GM10248 (cell line): ENCODE measurements at regions not wholly inside any gene's neighbourhood (a gene's known extent, or its start where the extent isn't known, plus 50 kb on each side); places are given as distances from the start of the nearest gene placed in this dataset.

Source experiments
- CTCF ChIA-PET: fragments of 300-600 bp; sonication (Branson Sonifier 250); formaldehyde crosslinking; extraction: SDS; loops from one replicate; lab custom pipeline; 2021; ENCODE audit warnings: antibody characterized with exemption; lab: Yijun Ruan, JAX
- POLR2A ChIA-PET: fragments of 350-650 bp; sonication (Branson Sonifier 250); formaldehyde crosslinking; extraction: SDS; loops from one replicate; lab custom pipeline; 2020; ENCODE audit warnings: antibody characterized with exemption; lab: Yijun Ruan, JAX
- DNase-seq: peaks from one replicate; pipeline ENCODE4 v3.0.0; 2012; ENCODE audit errors: extremely low spot score
- TF ChIP-seq, protein P1 (sequence below): IDR thresholded peaks from 2 replicates; pipeline ENCODE4 v1.5.1; 2012; ENCODE audit warnings: mild to moderate bottlenecking, low read depth; ENCODE audit errors: extremely low read depth, missing control alignments, control extremely low read depth

DNA sequence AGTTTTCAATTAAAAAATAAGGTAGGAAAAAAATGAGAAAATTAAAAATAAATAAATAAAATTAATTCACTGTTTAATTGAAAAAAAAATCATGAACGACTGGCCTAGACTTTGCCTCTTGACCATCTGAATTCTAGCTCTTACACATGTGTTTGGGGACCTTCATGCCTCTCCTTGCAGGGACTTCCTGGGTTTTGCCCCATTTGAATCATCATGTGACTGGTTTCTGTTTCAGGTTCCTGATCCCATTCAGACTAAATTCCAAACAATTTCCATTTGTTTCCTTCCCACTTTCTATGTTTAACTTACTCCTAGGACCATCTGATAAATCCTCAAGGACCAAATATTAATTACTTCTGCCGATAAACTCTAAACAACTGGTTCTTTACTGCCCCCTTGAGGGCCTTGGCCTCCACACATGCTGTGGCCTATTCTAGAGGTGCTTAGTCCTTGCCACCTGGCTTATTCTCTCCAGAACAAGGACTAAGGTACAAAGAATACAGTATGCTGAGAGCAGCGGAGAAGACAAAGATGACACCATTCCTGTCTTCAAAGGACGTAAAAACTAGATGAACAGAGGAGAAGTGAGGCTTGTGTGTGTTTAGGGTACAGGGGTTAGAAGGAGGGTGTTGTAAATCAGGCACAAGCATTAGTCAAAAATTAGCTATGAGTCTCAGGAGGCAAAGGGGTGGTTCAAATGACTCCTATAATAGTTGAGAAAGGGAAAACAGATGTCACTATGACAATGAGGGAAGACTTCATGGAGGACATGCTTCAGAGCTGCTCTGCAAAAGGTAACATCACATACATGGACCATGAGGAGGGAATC lies 125.8 kb upstream of the AVPR1A start:
- POLR2A ChIA-PET = no interaction called here
- DNase-seq = peak; percentile 7
- TF ChIP-seq, protein P1, sequence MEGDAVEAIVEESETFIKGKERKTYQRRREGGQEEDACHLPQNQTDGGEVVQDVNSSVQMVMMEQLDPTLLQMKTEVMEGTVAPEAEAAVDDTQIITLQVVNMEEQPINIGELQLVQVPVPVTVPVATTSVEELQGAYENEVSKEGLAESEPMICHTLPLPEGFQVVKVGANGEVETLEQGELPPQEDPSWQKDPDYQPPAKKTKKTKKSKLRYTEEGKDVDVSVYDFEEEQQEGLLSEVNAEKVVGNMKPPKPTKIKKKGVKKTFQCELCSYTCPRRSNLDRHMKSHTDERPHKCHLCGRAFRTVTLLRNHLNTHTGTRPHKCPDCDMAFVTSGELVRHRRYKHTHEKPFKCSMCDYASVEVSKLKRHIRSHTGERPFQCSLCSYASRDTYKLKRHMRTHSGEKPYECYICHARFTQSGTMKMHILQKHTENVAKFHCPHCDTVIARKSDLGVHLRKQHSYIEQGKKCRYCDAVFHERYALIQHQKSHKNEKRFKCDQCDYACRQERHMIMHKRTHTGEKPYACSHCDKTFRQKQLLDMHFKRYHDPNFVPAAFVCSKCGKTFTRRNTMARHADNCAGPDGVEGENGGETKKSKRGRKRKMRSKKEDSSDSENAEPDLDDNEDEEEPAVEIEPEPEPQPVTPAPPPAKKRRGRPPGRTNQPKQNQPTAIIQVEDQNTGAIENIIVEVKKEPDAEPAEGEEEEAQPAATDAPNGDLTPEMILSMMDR = peak; percentile 41
- CTCF ChIA-PET = interaction anchor here (1.1 to 1.2 kb wide), 2 partner anchors 9 to 125 kb away, joined by 3 to 5 read pairs; partner anchors contain the start of gene AVPR1A

DNA sequence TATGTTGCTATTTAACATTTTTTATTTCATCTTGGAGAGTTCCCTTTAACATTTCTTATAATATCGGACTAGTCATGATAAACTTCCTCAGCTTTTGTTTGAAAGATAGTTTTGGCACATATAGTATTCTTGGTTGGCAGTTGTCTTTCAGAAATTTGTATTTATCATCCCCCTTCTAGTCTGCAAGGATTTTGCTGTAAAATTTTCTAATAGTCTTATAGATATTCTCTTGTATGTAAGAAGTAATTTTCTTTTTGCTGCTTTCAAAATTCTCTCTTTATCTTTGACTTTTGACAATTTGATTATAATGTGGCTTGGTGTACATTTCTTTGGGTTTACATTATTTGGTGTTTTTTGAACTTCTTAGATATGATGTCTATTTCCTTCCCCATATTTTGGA lies 116.0 kb upstream of the AVPR1A start:
- ChIA-PET CTCF (no interaction called here), POLR2A (no interaction called here)
- DNase-seq = no peak
- TF ChIP-seq, protein P1 = no peak

DNA sequence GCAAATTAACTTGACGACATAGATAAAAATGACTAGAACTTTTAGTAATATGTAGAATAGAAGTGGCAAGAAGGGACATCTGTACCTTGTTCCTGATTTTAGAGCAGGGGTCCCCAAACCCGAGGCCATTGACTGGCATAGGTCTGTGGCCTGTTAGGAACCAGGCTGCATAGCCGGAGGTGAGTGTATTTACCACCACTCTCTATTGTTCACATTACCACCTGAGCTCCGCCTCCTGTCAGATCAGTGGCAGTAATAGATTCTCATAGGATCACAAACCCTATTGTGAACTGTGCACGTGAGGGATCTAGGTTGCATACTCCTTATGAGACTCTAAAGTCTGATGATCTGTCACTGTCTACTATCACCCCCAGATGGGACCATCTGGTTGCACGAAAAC lies 113.6 kb upstream of the AVPR1A start:
- DNase-seq = no peak
- ChIA-PET POLR2A (no interaction called here), CTCF (no interaction called here)
- TF ChIP-seq, protein P1 = no peak

DNA sequence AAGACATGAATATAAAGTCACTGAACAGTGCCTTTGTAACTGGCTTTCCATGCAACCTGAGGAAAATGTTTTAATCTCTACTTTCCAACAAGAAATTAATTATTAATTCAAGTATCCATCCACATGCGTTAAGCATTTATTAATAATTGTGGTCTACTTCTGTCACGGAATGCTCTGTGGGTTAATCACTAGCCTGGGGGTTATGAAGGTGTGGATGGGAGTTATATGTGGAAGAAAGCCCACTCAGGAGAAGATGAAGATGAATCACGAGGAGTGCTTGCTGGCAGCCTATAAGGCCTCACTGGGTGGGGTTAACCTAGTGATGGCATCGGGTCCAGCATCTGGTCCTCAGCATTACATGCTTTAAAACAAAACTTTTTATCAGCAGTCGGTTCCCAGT lies 99.5 kb upstream of the AVPR1A start:
- CTCF ChIA-PET = no interaction called here
- POLR2A ChIA-PET = no interaction called here
- TF ChIP-seq, protein P1 = no peak
- no peak for DNase-seq

DNA sequence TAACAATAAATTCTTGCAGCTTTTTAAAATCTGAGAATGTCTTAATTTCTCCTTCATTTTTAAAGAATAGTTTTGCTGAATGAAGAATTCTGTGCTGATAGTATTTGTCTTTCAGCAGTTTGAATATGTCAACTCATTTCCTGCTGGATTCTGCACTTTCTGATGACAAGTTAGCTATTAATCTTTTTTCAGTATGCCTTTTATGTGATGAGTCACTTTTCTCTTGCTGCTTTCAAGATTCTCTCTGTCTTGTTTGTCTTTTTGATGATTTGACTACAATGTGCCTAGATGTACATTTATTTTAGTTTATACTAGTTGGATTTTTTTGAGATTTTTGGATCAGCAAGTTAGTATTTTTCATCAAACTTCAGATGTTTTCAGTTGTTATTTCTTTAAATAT lies 87.9 kb upstream of the AVPR1A start:
- DNase-seq = no peak
- POLR2A ChIA-PET = no interaction called here
- CTCF ChIA-PET = no interaction called here
- TF ChIP-seq, protein P1 = no peak

DNA sequence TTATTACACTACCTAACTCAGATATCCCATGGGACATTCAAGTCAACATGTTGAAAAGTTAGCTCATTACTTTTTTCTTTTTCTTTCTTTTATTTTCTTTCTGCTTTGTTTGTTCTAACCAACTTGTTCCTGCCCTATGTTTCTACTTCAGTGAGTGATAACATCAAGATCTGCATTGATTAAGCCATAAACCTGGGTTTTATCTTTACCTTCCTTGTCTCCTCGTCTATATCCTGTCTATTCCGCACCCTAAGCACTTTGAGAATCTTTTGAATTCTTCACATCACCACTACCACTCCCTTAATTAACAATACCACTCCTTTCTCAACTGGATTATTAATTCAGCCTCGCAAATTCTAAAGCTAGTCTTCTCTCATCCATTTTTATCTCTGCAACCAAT lies 81.9 kb upstream of the AVPR1A start:
- ChIA-PET POLR2A (no interaction called here), CTCF (no interaction called here)
- TF ChIP-seq, protein P1 = no peak
- no peak for DNase-seq
